Neural cell (in vitro differentiated cells): ENCODE measurements at regions not wholly inside any gene's neighbourhood (a gene's known extent, or its start where the extent isn't known, plus 50 kb on each side); places are given as distances from the start of the nearest gene placed in this dataset.

ENCODE experiments used
- H2AFZ ChIP-seq: fragments of 200-600, 300-800 bp; sonication (generic), shearing (Covaris generic); 2 replicates; pipeline ENCODE4 v1.6.0; 2014; ENCODE audit warnings: low read depth, mild to moderate bottlenecking, antibody characterized with exemption, low read length, moderate library complexity
- H3F3A ChIP-seq: fragments of 200-600 bp; shearing (Covaris generic); 2 replicates; pipeline ENCODE4 v1.6.1; 2016; ENCODE audit warnings: mild to moderate bottlenecking, moderate library complexity, mixed read lengths, antibody characterized with exemption, low read length; ENCODE audit not compliant: insufficient read depth, poor library complexity, severe bottlenecking
- H3K27ac ChIP-seq: fragments of 200-600, 300-800 bp; sonication (generic), shearing (Covaris generic); 2 replicates; pipeline ENCODE4 v1.5.1; 2014; ENCODE audit warnings: mild to moderate bottlenecking, low read length, moderate library complexity
- H3K27me3 ChIP-seq: fragments of 300-800, 200-600 bp; sonication (generic), shearing (Covaris generic); 2 replicates; pipeline ENCODE4 v1.6.0; 2014; ENCODE audit warnings: mild to moderate bottlenecking, low read depth, low read length, moderate library complexity; ENCODE audit not compliant: insufficient read depth
- H3K36me3 ChIP-seq: fragments of 300-800, 200-600 bp; sonication (generic), shearing (Covaris generic); 2 replicates; pipeline ENCODE4 v1.5.1; 2014; ENCODE audit warnings: mild to moderate bottlenecking, antibody characterized with exemption, low read length, moderate library complexity; ENCODE audit not compliant: insufficient read depth
- H3K4me2 ChIP-seq: fragments of 300-800, 200-600 bp; sonication (generic), shearing (Covaris generic); 2 replicates; pipeline ENCODE4 v1.6.0; 2014; ENCODE audit warnings: mild to moderate bottlenecking, low read length
- H3K4me3 ChIP-seq: fragments of 300-800, 200-600 bp; sonication (generic), shearing (Covaris generic); 2 replicates; pipeline ENCODE4 v1.5.1; 2014; ENCODE audit warnings: mild to moderate bottlenecking, low read length, moderate library complexity
- H3K79me2 ChIP-seq: fragments of 200-600 bp; shearing (Covaris generic); replicated peaks from 2 replicates; pipeline ENCODE4 v1.6.0; 2014; ENCODE audit warnings: mild to moderate bottlenecking, low read length, moderate library complexity; ENCODE audit not compliant: insufficient read depth
- H3K9ac ChIP-seq: fragments of 300-800, 200-600 bp; sonication (generic), shearing (Covaris generic); 2 replicates; pipeline ENCODE4 v1.6.1; 2016; ENCODE audit warnings: mild to moderate bottlenecking, low read length, mixed read lengths
- H3K9me2 ChIP-seq: fragments of 200-600 bp; shearing (Covaris generic); 2 replicates; pipeline ENCODE4 v1.6.1; 2016; ENCODE audit warnings: mild to moderate bottlenecking, low read length, mixed read lengths; ENCODE audit not compliant: insufficient read depth
- H3K9me3 ChIP-seq: fragments of 200-600, 300-800 bp; sonication (generic), shearing (Covaris generic); 2 replicates; pipeline ENCODE4 v1.6.1; 2016; ENCODE audit warnings: mild to moderate bottlenecking, mixed run types, low read length, moderate library complexity, mixed read lengths
- H4K20me1 ChIP-seq: fragments of 200-600 bp; shearing (Covaris generic); 2 replicates; pipeline ENCODE4 v1.6.1; 2016; ENCODE audit warnings: mild to moderate bottlenecking, mixed run types; ENCODE audit not compliant: insufficient read depth
- CTCF ChIP-seq: fragments of 450-650 bp; IDR thresholded peaks from 2 replicates; pipeline ENCODE4 v1.5.1; 2014; ENCODE audit warnings: antibody characterized with exemption, mild to moderate bottlenecking, moderate library complexity; ENCODE audit not compliant: poor library complexity, severe bottlenecking
- EP300 ChIP-seq: fragments of 450-650 bp; conservative IDR thresholded peaks from 2 replicates; pipeline ENCODE4 v1.6.1; 2014; ENCODE audit warnings: antibody characterized with exemption, mild to moderate bottlenecking, moderate library complexity; ENCODE audit not compliant: poor library complexity, severe bottlenecking
- EZH2 ChIP-seq: fragments of 200-600, 300-800 bp; shearing (Covaris generic), sonication (generic); IDR thresholded peaks from 2 replicates; pipeline ENCODE4 v1.6.1; 2014; ENCODE audit warnings: antibody characterized with exemption, low read length, borderline replicate concordance, mild to moderate bottlenecking; ENCODE audit not compliant: insufficient read depth, poor library complexity, severe bottlenecking
- MXI1 ChIP-seq: fragments of 450-650 bp; conservative IDR thresholded peaks from 2 replicates; pipeline ENCODE4 v1.6.1; 2014; ENCODE audit warnings: antibody characterized with exemption, mild to moderate bottlenecking; ENCODE audit not compliant: poor library complexity, severe bottlenecking
- POLR2AphosphoS5 ChIP-seq: IDR thresholded peaks from 2 replicates; pipeline ENCODE4 v1.6.1; 2012
- RAD21 ChIP-seq: fragments of 450-650 bp; conservative IDR thresholded peaks from 2 replicates; pipeline ENCODE4 v1.6.1; 2014; ENCODE audit warnings: antibody characterized with exemption, mild to moderate bottlenecking, moderate library complexity
- REST ChIP-seq: IDR thresholded peaks from 2 replicates; pipeline ENCODE4 v1.6.1; 2012; ENCODE audit warnings: borderline replicate concordance
- SMC3 ChIP-seq: fragments of 450-650 bp; conservative IDR thresholded peaks from 2 replicates; pipeline ENCODE4 v1.6.1; 2014; ENCODE audit warnings: antibody characterized with exemption, mild to moderate bottlenecking, moderate library complexity; ENCODE audit not compliant: poor library complexity
- TAF1 ChIP-seq: IDR thresholded peaks from 2 replicates; pipeline ENCODE4 v1.6.1; 2012; ENCODE audit warnings: low read depth

- Histone ChIP-seq H3K27me3 (no peaks in the 10 kb centered on the region), H3K27ac (no peak overlapping the region), H3F3A (no peaks in the 10 kb centered on the region), H3K9me3 (no peaks in the 10 kb centered on the region), H2AFZ (no peak overlapping the region), H3K9me2 (no peaks in the 10 kb centered on the region), H4K20me1 (no peaks in the 10 kb centered on the region), H3K4me2 (no peak overlapping the region), H3K4me3 (no peak overlapping the region), H3K9ac (no peak overlapping the region), H3K79me2 (no peaks in the 10 kb centered on the region), H3K36me3 (no peaks in the 10 kb centered on the region)
- TF ChIP-seq TAF1 (no peak), EZH2 (no peak), POLR2AphosphoS5 (no peak), REST (no peak), MXI1 (no peak), SMC3 (no peak), EP300 (no peak), CTCF (no peak), RAD21 (no peak)
Observed at GRCh38 chr1:216785737-216786136, 62.5 kb upstream of the ESRRG start.

- no peaks in the 10 kb centered on the region for H3K9me3 ChIP-seq
- H4K20me1 ChIP-seq: no peaks in the 10 kb centered on the region
- no peaks in the 10 kb centered on the region for H3K9me2 ChIP-seq
- no peaks in the 10 kb centered on the region for H3K79me2 ChIP-seq
- no peak overlapping the region for H3K9ac ChIP-seq
- H3K27ac ChIP-seq: no peak overlapping the region
- H3K4me2 ChIP-seq: no peak overlapping the region
- no peaks in the 10 kb centered on the region for H3K27me3 ChIP-seq
- H3K4me3 ChIP-seq: no peak overlapping the region
- no peaks in the 10 kb centered on the region for H3K36me3 ChIP-seq
- H3F3A ChIP-seq: no peaks in the 10 kb centered on the region
- no peak overlapping the region for H2AFZ ChIP-seq
- TF ChIP-seq TAF1 (no peak), REST (no peak), EZH2 (no peak), CTCF (no peak), RAD21 (no peak), POLR2AphosphoS5 (no peak), SMC3 (no peak), MXI1 (no peak), EP300 (no peak)
Observed at GRCh38 chr1:216785221-216785620, 62.0 kb upstream of the ESRRG start.
